GM12875 (cell line): ENCODE measurements at regions not wholly inside any gene's neighbourhood (a gene's known extent, or its start where the extent isn't known, plus 50 kb on each side); places are given as distances from the start of the nearest gene placed in this dataset.

ENCODE experiments used
- H3K4me3 ChIP-seq: one replicate; pipeline ENCODE4 v1.5.1; 2011; ENCODE audit warnings: low read depth, low read length, control low read depth
- CTCF ChIP-seq: IDR thresholded peaks from 2 replicates; pipeline ENCODE4 v1.5.1; 2011; ENCODE audit warnings: low read depth, mild to moderate bottlenecking, control low read depth, inconsistent platforms, low read length, moderate library complexity, borderline replicate concordance; ENCODE audit not compliant: insufficient read depth

- TF ChIP-seq CTCF: no peak
- no peak overlapping the region for H3K4me3 ChIP-seq
Measured at GRCh38 chr2:145059914-145060313, 540.0 kb upstream of the ZEB2 start.

GRCh38 chr2:145059343-145059742, 539.4 kb upstream of the ZEB2 start:
- no peak overlapping the region for H3K4me3 ChIP-seq
- TF ChIP-seq CTCF: no peak

GRCh38 chr2:145058457-145058856, 538.5 kb upstream of the ZEB2 start:
- TF ChIP-seq CTCF: no peak

GRCh38 chr2:145055651-145056050, 535.7 kb upstream of the ZEB2 start:
- no peak for TF ChIP-seq CTCF
- no peak overlapping the region for H3K4me3 ChIP-seq

More at GRCh38 chr2:145058457-145058856, 538.5 kb upstream of the ZEB2 start:
- H3K4me3 ChIP-seq: no peak overlapping the region

GRCh38 chr2:145050134-145050533, 530.2 kb upstream of the ZEB2 start:
- no peak overlapping the region for H3K4me3 ChIP-seq
- no peak for TF ChIP-seq CTCF

GRCh38 chr2:145049475-145049874, 529.6 kb upstream of the ZEB2 start:
- no peak for TF ChIP-seq CTCF
- no peak overlapping the region for H3K4me3 ChIP-seq

GRCh38 chr2:145047554-145047953, 527.6 kb upstream of the ZEB2 start:
- TF ChIP-seq CTCF: no peak
- H3K4me3 ChIP-seq: no peak overlapping the region
